Smooth muscle cell (in vitro differentiated cells): ENCODE measurements at regions not wholly inside any gene's neighbourhood (a gene's known extent, or its start where the extent isn't known, plus 50 kb on each side); places are given as distances from the start of the nearest gene placed in this dataset.

Source experiments
- DNase-seq: peaks from one replicate; lab custom pipeline; 2025; ENCODE audit not compliant: unreplicated experiment; lab: John Stamatoyannopoulos, UW
- H2AFZ ChIP-seq: fragments of 200-600 bp; sonication (generic); 2 replicates; pipeline ENCODE4 v1.6.0; 2016; ENCODE audit warnings: antibody characterized with exemption, low read depth, mild to moderate bottlenecking
- H3F3A ChIP-seq: fragments of 200-600 bp; sonication (generic); 2 replicates; pipeline ENCODE4 v1.6.0; 2017; ENCODE audit warnings: antibody characterized with exemption, low read depth
- H3K27ac ChIP-seq: fragments of 200-600 bp; sonication (generic); 2 replicates; pipeline ENCODE4 v1.5.1; 2016; ENCODE audit warnings: low read depth, mild to moderate bottlenecking
- H3K27me3 ChIP-seq: fragments of 200-600 bp; sonication (generic); 2 replicates; pipeline ENCODE4 v1.6.1; 2016; ENCODE audit warnings: low read depth, mild to moderate bottlenecking
- H3K36me3 ChIP-seq: fragments of 200-600 bp; sonication (generic); 2 replicates; pipeline ENCODE4 v1.5.1; 2016; ENCODE audit warnings: low read depth
- H3K4me1 ChIP-seq: fragments of 200-600 bp; sonication (generic); 2 replicates; pipeline ENCODE4 v1.5.1; 2016; ENCODE audit warnings: low read depth
- H3K4me2 ChIP-seq: fragments of 200-600 bp; sonication (generic); 2 replicates; pipeline ENCODE4 v1.6.0; 2016; ENCODE audit warnings: mild to moderate bottlenecking
- H3K4me3 ChIP-seq: fragments of 200-600 bp; sonication (generic); 2 replicates; pipeline ENCODE4 v1.5.1; 2016; ENCODE audit warnings: mild to moderate bottlenecking
- H3K79me2 ChIP-seq: fragments of 200-600 bp; sonication (generic); 2 replicates; pipeline ENCODE4 v1.6.0; 2016; ENCODE audit warnings: low read depth, mild to moderate bottlenecking
- H3K9ac ChIP-seq: fragments of 200-600 bp; sonication (generic); 2 replicates; pipeline ENCODE4 v1.6.0; 2016; ENCODE audit warnings: low read depth
- H3K9me3 ChIP-seq: fragments of 200-600 bp; sonication (generic); replicated peaks from 2 replicates; pipeline ENCODE4 v1.5.1; 2016; ENCODE audit warnings: low read depth
- H4K20me1 ChIP-seq: fragments of 200-600 bp; sonication (generic); 2 replicates; pipeline ENCODE4 v1.6.0; 2016; ENCODE audit warnings: low read depth
- WGBS: methylation state at CpG from one replicate; pipeline ENCODE4 v1.1.7; 2016; ENCODE audit warnings: low lambda C conversion rate; 5-methylcytosine and 5-hydroxymethylcytosine counted together
- TF ChIP-seq, protein P1 (sequence below): fragments of 200-600 bp; sonication (generic); IDR thresholded peaks from 2 replicates; pipeline ENCODE4 v1.5.1; 2017; ENCODE audit warnings: borderline replicate concordance, mild to moderate bottlenecking, antibody characterized with exemption; ENCODE audit not compliant: insufficient read depth, poor library complexity, severe bottlenecking

- Histone ChIP-seq H3K9ac (no peak overlapping the region), H3F3A (no peaks in the 10 kb centered on the region), H3K27me3 (no peaks in the 10 kb centered on the region), H3K4me3 (no peak overlapping the region), H3K9me3 (no peaks in the 10 kb centered on the region), H3K27ac (no peak overlapping the region), H4K20me1 (no peaks in the 10 kb centered on the region), H3K4me1 (no peaks in the 10 kb centered on the region), H2AFZ (no peak overlapping the region), H3K36me3 (no peaks in the 10 kb centered on the region), H3K79me2 (no peaks in the 10 kb centered on the region), H3K4me2 (no peak overlapping the region)
- TF ChIP-seq, protein P1, sequence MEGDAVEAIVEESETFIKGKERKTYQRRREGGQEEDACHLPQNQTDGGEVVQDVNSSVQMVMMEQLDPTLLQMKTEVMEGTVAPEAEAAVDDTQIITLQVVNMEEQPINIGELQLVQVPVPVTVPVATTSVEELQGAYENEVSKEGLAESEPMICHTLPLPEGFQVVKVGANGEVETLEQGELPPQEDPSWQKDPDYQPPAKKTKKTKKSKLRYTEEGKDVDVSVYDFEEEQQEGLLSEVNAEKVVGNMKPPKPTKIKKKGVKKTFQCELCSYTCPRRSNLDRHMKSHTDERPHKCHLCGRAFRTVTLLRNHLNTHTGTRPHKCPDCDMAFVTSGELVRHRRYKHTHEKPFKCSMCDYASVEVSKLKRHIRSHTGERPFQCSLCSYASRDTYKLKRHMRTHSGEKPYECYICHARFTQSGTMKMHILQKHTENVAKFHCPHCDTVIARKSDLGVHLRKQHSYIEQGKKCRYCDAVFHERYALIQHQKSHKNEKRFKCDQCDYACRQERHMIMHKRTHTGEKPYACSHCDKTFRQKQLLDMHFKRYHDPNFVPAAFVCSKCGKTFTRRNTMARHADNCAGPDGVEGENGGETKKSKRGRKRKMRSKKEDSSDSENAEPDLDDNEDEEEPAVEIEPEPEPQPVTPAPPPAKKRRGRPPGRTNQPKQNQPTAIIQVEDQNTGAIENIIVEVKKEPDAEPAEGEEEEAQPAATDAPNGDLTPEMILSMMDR, result no peak
- DNase-seq, result no peak
These were observed 253.9 kb downstream of the TAF11L14 start for GRCh38 chr5:17888155-17888554.

DNA sequence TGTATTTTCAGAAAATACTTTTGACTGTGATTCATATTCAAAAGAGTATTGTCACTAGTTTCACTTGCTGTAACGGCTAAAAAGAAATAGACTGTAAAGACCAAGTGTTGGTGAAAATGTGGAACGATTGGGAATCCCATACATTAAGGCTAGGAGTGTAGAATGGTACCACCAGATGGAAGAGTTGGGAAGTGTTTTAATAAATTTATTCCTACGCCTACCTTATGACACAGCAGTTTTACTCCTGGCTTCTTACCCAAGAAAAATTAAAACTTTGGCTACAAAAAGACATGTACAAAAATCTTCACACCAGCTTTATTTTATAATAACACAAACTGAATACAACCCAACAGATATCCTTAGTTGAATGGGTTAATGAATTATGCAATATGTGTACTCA, 256.2 kb downstream of the TAF11L14 start:
- H3K4me3 ChIP-seq, result no peak overlapping the region
- H3K27me3 ChIP-seq, result no peaks in the 10 kb centered on the region
- no peak overlapping the region for H3K4me2 ChIP-seq
- H2AFZ ChIP-seq, result no peak overlapping the region
- DNase-seq, result no peak
- H3K9me3 ChIP-seq, result no peaks in the 10 kb centered on the region
- no peaks in the 10 kb centered on the region for H3K4me1 ChIP-seq
- WGBS, result 88% methylated on average over 3 of the region's 3 CpGs
- no peaks in the 10 kb centered on the region for H3K36me3 ChIP-seq
- H3K27ac ChIP-seq, result no peak overlapping the region
- TF ChIP-seq, protein P1, result no peak
- H3K79me2 ChIP-seq, result no peaks in the 10 kb centered on the region
- H4K20me1 ChIP-seq, result no peaks in the 10 kb centered on the region
- no peak overlapping the region for H3K9ac ChIP-seq
- H3F3A ChIP-seq, result no peaks in the 10 kb centered on the region

- Histone ChIP-seq H3K4me3 (no peak overlapping the region), H3F3A (no peaks in the 10 kb centered on the region), H3K4me1 (no peaks in the 10 kb centered on the region), H3K9me3 (no peaks in the 10 kb centered on the region), H2AFZ (no peak overlapping the region), H3K9ac (no peak overlapping the region), H3K27ac (no peak overlapping the region), H3K4me2 (no peak overlapping the region), H3K36me3 (no peaks in the 10 kb centered on the region), H3K27me3 (no peaks in the 10 kb centered on the region), H3K79me2 (no peaks in the 10 kb centered on the region), H4K20me1 (no peaks in the 10 kb centered on the region)
- DNase-seq, result no peak
- 78% methylated on average over 6 of the region's 6 CpGs for WGBS
- TF ChIP-seq, protein P1, result no peak
These were observed 257.6 kb downstream of the TAF11L14 start for GRCh38 chr5:17891881-17892280.

- Histone ChIP-seq H3K27ac (no peak overlapping the region), H4K20me1 (no peaks in the 10 kb centered on the region), H3K4me1 (no peaks in the 10 kb centered on the region), H3K36me3 (no peaks in the 10 kb centered on the region), H3K79me2 (no peaks in the 10 kb centered on the region), H3K27me3 (no peaks in the 10 kb centered on the region), H2AFZ (no peak overlapping the region), H3K9me3 (no peaks in the 10 kb centered on the region), H3K9ac (no peak overlapping the region), H3K4me3 (no peak overlapping the region), H3K4me2 (no peak overlapping the region), H3F3A (no peaks in the 10 kb centered on the region)
- DNase-seq, result no peak
- TF ChIP-seq, protein P1, result no peak
- WGBS, result 74% methylated on average over 3 of the region's 3 CpGs
These were observed 258.9 kb downstream of the TAF11L14 start for GRCh38 chr5:17893026-17893635.
